Neuron (in vitro differentiated cells): ENCODE measurements at regions not wholly inside any gene's neighbourhood (a gene's known extent, or its start where the extent isn't known, plus 50 kb on each side); places are given as distances from the start of the nearest gene placed in this dataset.

Experiments used
- H2AFZ ChIP-seq: one replicate; pipeline ENCODE4 v1.6.1; 2013; ENCODE audit warnings: low read depth, mild to moderate bottlenecking, inconsistent platforms, low read length, moderate library complexity
- H3K27me3 ChIP-seq: one replicate; pipeline ENCODE4 v1.6.1; 2013; ENCODE audit warnings: low read length; ENCODE audit not compliant: insufficient read depth
- H3K36me3 ChIP-seq: one replicate; pipeline ENCODE4 v1.6.1; 2013; ENCODE audit warnings: low read length; ENCODE audit not compliant: insufficient read depth
- H3K4me1 ChIP-seq: one replicate; pipeline ENCODE4 v1.6.1; 2013; ENCODE audit warnings: low read length; ENCODE audit not compliant: insufficient read depth
- H3K4me3 ChIP-seq: 2 replicates; pipeline ENCODE4 v1.5.1; 2013; ENCODE audit warnings: mild to moderate bottlenecking, low read length, moderate library complexity
- H3K9me3 ChIP-seq: one replicate; pipeline ENCODE4 v1.6.1; 2013; ENCODE audit warnings: low read length

- Histone ChIP-seq H3K9me3 (no peaks in the 10 kb centered on the region), H2AFZ (no peak overlapping the region), H3K27me3 (no peaks in the 10 kb centered on the region), H3K4me3 (no peak overlapping the region), H3K4me1 (peaks cover 4% of the 10 kb centered on the region), H3K36me3 (no peaks in the 10 kb centered on the region)
Measured at GRCh38 chr3:118540826-118541225, 493.8 kb downstream of the IGSF11 start.

GRCh38 chr3:118541796-118542195 is 492.9 kb downstream of the IGSF11 start:
- no peak overlapping the region for H3K4me3 ChIP-seq

GRCh38 chr3:118543832-118544231 is 490.8 kb downstream of the IGSF11 start:
- H2AFZ ChIP-seq, result no peak overlapping the region
- H3K27me3 ChIP-seq, result no peaks in the 10 kb centered on the region
- H3K9me3 ChIP-seq, result no peaks in the 10 kb centered on the region
- H3K4me1 ChIP-seq, result peaks cover 4% of the 10 kb centered on the region
- no peaks in the 10 kb centered on the region for H3K36me3 ChIP-seq
- no peak overlapping the region for H3K4me3 ChIP-seq

More at GRCh38 chr3:118541796-118542195, 492.9 kb downstream of the IGSF11 start:
- no peaks in the 10 kb centered on the region for H3K36me3 ChIP-seq
- H2AFZ ChIP-seq, result no peak overlapping the region
- no peaks in the 10 kb centered on the region for H3K27me3 ChIP-seq
- H3K9me3 ChIP-seq, result no peaks in the 10 kb centered on the region
- peaks cover 4% of the 10 kb centered on the region for H3K4me1 ChIP-seq

GRCh38 chr3:118544458-118544857 is 490.2 kb downstream of the IGSF11 start:
- no peaks in the 10 kb centered on the region for H3K27me3 ChIP-seq
- no peaks in the 10 kb centered on the region for H3K9me3 ChIP-seq
- H3K4me3 ChIP-seq, result no peak overlapping the region
- no peaks in the 10 kb centered on the region for H3K36me3 ChIP-seq
- no peak overlapping the region for H2AFZ ChIP-seq
- peaks cover 4% of the 10 kb centered on the region for H3K4me1 ChIP-seq

GRCh38 chr3:118548434-118548833 is 486.2 kb downstream of the IGSF11 start:
- Histone ChIP-seq H3K27me3 (no peaks in the 10 kb centered on the region), H3K4me1 (peaks cover 4% of the 10 kb centered on the region), H3K4me3 (no peak overlapping the region), H3K36me3 (no peaks in the 10 kb centered on the region), H3K9me3 (no peaks in the 10 kb centered on the region), H2AFZ (no peak overlapping the region)

- Histone ChIP-seq H3K27me3 (no peaks in the 10 kb centered on the region), H2AFZ (no peak overlapping the region), H3K36me3 (no peaks in the 10 kb centered on the region), H3K4me3 (no peak overlapping the region), H3K9me3 (no peaks in the 10 kb centered on the region), H3K4me1 (no peaks in the 10 kb centered on the region)
Measured at GRCh38 chr3:118550122-118550521, 484.5 kb downstream of the IGSF11 start.

- H3K9me3 ChIP-seq, result no peaks in the 10 kb centered on the region
- H3K4me1 ChIP-seq, result no peaks in the 10 kb centered on the region
- no peak overlapping the region for H2AFZ ChIP-seq
- H3K27me3 ChIP-seq, result no peaks in the 10 kb centered on the region
- H3K36me3 ChIP-seq, result no peaks in the 10 kb centered on the region
- no peak overlapping the region for H3K4me3 ChIP-seq
Measured at GRCh38 chr3:118550556-118550955, 484.1 kb downstream of the IGSF11 start.

- Histone ChIP-seq H3K4me3 (no peak overlapping the region), H3K4me1 (no peaks in the 10 kb centered on the region), H3K36me3 (no peaks in the 10 kb centered on the region), H2AFZ (no peak overlapping the region), H3K27me3 (no peaks in the 10 kb centered on the region), H3K9me3 (no peaks in the 10 kb centered on the region)
Measured at GRCh38 chr3:118554148-118554838, 480.4 kb downstream of the IGSF11 start.

GRCh38 chr3:118556983-118557382 is 477.7 kb downstream of the IGSF11 start:
- Histone ChIP-seq H3K4me1 (no peaks in the 10 kb centered on the region), H2AFZ (no peak overlapping the region), H3K9me3 (no peaks in the 10 kb centered on the region), H3K4me3 (no peak overlapping the region), H3K36me3 (no peaks in the 10 kb centered on the region), H3K27me3 (no peaks in the 10 kb centered on the region)

GRCh38 chr3:118557513-118557912 is 477.1 kb downstream of the IGSF11 start:
- Histone ChIP-seq H3K36me3 (no peaks in the 10 kb centered on the region), H3K9me3 (no peaks in the 10 kb centered on the region), H3K27me3 (no peaks in the 10 kb centered on the region), H2AFZ (no peak overlapping the region), H3K4me1 (no peaks in the 10 kb centered on the region), H3K4me3 (no peak overlapping the region)

- H3K9me3 ChIP-seq, result no peaks in the 10 kb centered on the region
- no peaks in the 10 kb centered on the region for H3K36me3 ChIP-seq
- no peak overlapping the region for H3K4me3 ChIP-seq
- no peaks in the 10 kb centered on the region for H3K4me1 ChIP-seq
- no peak overlapping the region for H2AFZ ChIP-seq
- no peaks in the 10 kb centered on the region for H3K27me3 ChIP-seq
Measured at GRCh38 chr3:118559286-118559685, 475.4 kb downstream of the IGSF11 start.

- Histone ChIP-seq H3K36me3 (no peaks in the 10 kb centered on the region), H2AFZ (no peak overlapping the region), H3K4me3 (no peak overlapping the region), H3K4me1 (no peaks in the 10 kb centered on the region), H3K9me3 (no peaks in the 10 kb centered on the region), H3K27me3 (no peaks in the 10 kb centered on the region)
Measured at GRCh38 chr3:118564800-118565199, 469.8 kb downstream of the IGSF11 start.

- Histone ChIP-seq H3K9me3 (no peaks in the 10 kb centered on the region), H3K4me1 (no peaks in the 10 kb centered on the region), H2AFZ (no peak overlapping the region), H3K36me3 (no peaks in the 10 kb centered on the region), H3K4me3 (no peak overlapping the region), H3K27me3 (peaks cover 3% of the 10 kb centered on the region)
Measured at GRCh38 chr3:118573912-118574311, 460.7 kb downstream of the IGSF11 start.
